Endothelial cell of umbilical vein (primary cell): ENCODE measurements at regions not wholly inside any gene's neighbourhood (a gene's known extent, or its start where the extent isn't known, plus 50 kb on each side); places are given as distances from the start of the nearest gene placed in this dataset.
A peak's percentile ranks its signal among the peaks of the same experiment; 100 is the strongest.

Experiments used
- BruUV-seq: library from RNA; stranded (reverse); fragments of 400-500 nt; replicated peaks from 2 replicates; lab custom pipeline; 2021; lab: Mats Ljungman, UMichigan
- CTCF ChIA-PET: fragments of 300-600, 350-600 bp; sonication (Branson Sonifier 250); formaldehyde crosslinking; loops from one replicate; lab custom pipeline; 2021; ENCODE audit warnings: antibody characterized with exemption, inconsistent platforms; lab: Charles Lee
- POLR2A ChIA-PET: fragments of 300-600, 350-600 bp; sonication (Branson Sonifier 250); formaldehyde crosslinking; loops from one replicate; lab custom pipeline; 2021; ENCODE audit warnings: antibody characterized with exemption, inconsistent platforms; lab: Charles Lee
- DNase-seq: peaks from one replicate; pipeline ENCODE4 v3.0.0-alpha.2; 2011; ENCODE audit warnings: low read depth, low spot score
- FAIRE-seq: peaks from 2 replicates; lab custom pipeline; 2011; peaks lifted over from hg19 to GRCh38; lab: Jason Lieb, UNC
- H2AFZ ChIP-seq: 2 replicates; pipeline ENCODE4 v1.6.0; 2012; ENCODE audit warnings: low read depth, low read length, control low read depth, inconsistent platforms
- H3K27ac ChIP-seq: 2 replicates; pipeline ENCODE4 v1.5.1; 2011; ENCODE audit warnings: low read depth, mild to moderate bottlenecking, control low read depth, low read length, moderate library complexity; ENCODE audit not compliant: insufficient read depth
- H3K27me3 ChIP-seq, 2 experiments: 2 replicates each; pipeline versions ENCODE4 v1.6.0 to v1.6.1; 2011; ENCODE audit warnings: low read length in 2 of 2, mixed read lengths in 1 of 2; ENCODE audit not compliant: control insufficient read depth in 2 of 2, insufficient read depth in 2 of 2
- H3K36me3 ChIP-seq, 2 experiments: 2 replicates in 1 of 2; 3 replicates in 1 of 2; pipeline ENCODE4 v1.5.1; 2011; ENCODE audit warnings: low read length in 2 of 2, mild to moderate bottlenecking in 1 of 2, moderate library complexity in 1 of 2; ENCODE audit not compliant: control insufficient read depth in 2 of 2, insufficient read depth in 2 of 2; ENCODE audit errors: extremely low read depth in 1 of 2
- H3K4me1 ChIP-seq: 3 replicates; pipeline ENCODE4 v1.5.1; 2011; ENCODE audit warnings: mild to moderate bottlenecking, low read length; ENCODE audit not compliant: control insufficient read depth, insufficient read depth; ENCODE audit errors: extremely low read depth
- H3K4me2 ChIP-seq: 2 replicates; pipeline ENCODE4 v1.6.1; 2011; ENCODE audit warnings: low read length, control low read depth, mixed read lengths; ENCODE audit not compliant: insufficient read depth
- H3K4me3 ChIP-seq, 3 experiments: fragments of 200-600 bp in 1 of 3; sonication (generic), shearing (Covaris generic) in 1 of 3; replicated peaks in 1 of 3; 2 replicates each; pipeline ENCODE4 v1.5.1; 2011 to 2016; ENCODE audit warnings: control low read depth in 3 of 3, low read length in 3 of 3, mild to moderate bottlenecking in 2 of 3, inconsistent platforms in 1 of 3, low read depth in 1 of 3, moderate library complexity in 1 of 3; ENCODE audit not compliant: insufficient read depth in 1 of 3
- H3K79me2 ChIP-seq: 2 replicates; pipeline ENCODE4 v1.6.0; 2012; ENCODE audit warnings: low read length, inconsistent platforms; ENCODE audit not compliant: control insufficient read depth, insufficient read depth
- H3K9ac ChIP-seq: replicated peaks from 2 replicates; pipeline ENCODE3; 2011; ENCODE audit warnings: low read length, control low read depth; ENCODE audit not compliant: insufficient read depth; ENCODE audit errors: extremely low read depth
- H3K9me1 ChIP-seq: replicated peaks from 3 replicates; pipeline ENCODE4 v1.6.0; 2011; ENCODE audit warnings: mild to moderate bottlenecking, low read length; ENCODE audit not compliant: control insufficient read depth, insufficient read depth; ENCODE audit errors: extremely low read depth
- H3K9me3 ChIP-seq: replicated peaks from 2 replicates; pipeline ENCODE4 v1.5.1; 2012; ENCODE audit warnings: low read length, inconsistent platforms; ENCODE audit not compliant: control insufficient read depth, insufficient read depth
- H4K20me1 ChIP-seq: replicated peaks from 2 replicates; pipeline ENCODE3; 2011; ENCODE audit warnings: mild to moderate bottlenecking, low read length; ENCODE audit not compliant: control insufficient read depth, insufficient read depth; ENCODE audit errors: extremely low read depth
- CTCF ChIP-seq, 2 donors: IDR thresholded peaks; 1 replicate in 1 of 2; 2 replicates in 1 of 2; pipeline ENCODE4 v1.5.1; 2011; ENCODE audit warnings: low read length in 2 of 2, mild to moderate bottlenecking in 2 of 2, moderate library complexity in 2 of 2, control low read depth in 1 of 2, inconsistent platforms in 1 of 2, low read depth in 1 of 2; ENCODE audit not compliant: insufficient read depth in 1 of 2; ENCODE audit errors: extremely low read depth in 1 of 2
- EZH2 ChIP-seq: IDR thresholded peaks from 2 replicates; pipeline ENCODE4 v1.6.1; 2012; ENCODE audit warnings: borderline replicate concordance, low read depth, mild to moderate bottlenecking, moderate library complexity, low read length, inconsistent platforms; ENCODE audit not compliant: severe bottlenecking
- FOS ChIP-seq: IDR thresholded peaks from 2 replicates; pipeline ENCODE4 v1.6.1; 2011; ENCODE audit warnings: mild to moderate bottlenecking, low read length, moderate library complexity, borderline replicate concordance; ENCODE audit not compliant: insufficient read depth
- GATA2 ChIP-seq: IDR thresholded peaks from 2 replicates; pipeline ENCODE4 v1.7.0; 2011; ENCODE audit warnings: low read depth, mild to moderate bottlenecking, moderate library complexity, mixed read lengths, low read length; ENCODE audit not compliant: insufficient read length, insufficient read depth
- JUN ChIP-seq: IDR thresholded peaks from 2 replicates; pipeline ENCODE4 v1.6.1; 2011; ENCODE audit warnings: borderline replicate concordance, low read depth; ENCODE audit not compliant: insufficient read length, insufficient read depth
- MAX ChIP-seq: IDR thresholded peaks from 2 replicates; pipeline ENCODE4 v1.6.1; 2011; ENCODE audit not compliant: insufficient read depth, insufficient read length
- MYC ChIP-seq: IDR thresholded peaks from one replicate; pipeline ENCODE4 v1.6.1; 2011; ENCODE audit warnings: mild to moderate bottlenecking, low read depth, low read length
- POLR2A ChIP-seq: IDR thresholded peaks from 2 replicates; pipeline ENCODE4 v1.6.1; 2012; ENCODE audit warnings: low read depth, mild to moderate bottlenecking, control low read depth, low read length
- POLR2AphosphoS5 ChIP-seq: IDR thresholded peaks from 2 replicates; pipeline ENCODE4 v1.6.1; 2012; ENCODE audit warnings: low read depth, mild to moderate bottlenecking, control low read depth, low read length, moderate library complexity; ENCODE audit not compliant: insufficient read depth
- dilution Hi-C: fragments of 300-500 bp; cut with MboI; formaldehyde crosslinking; loops from one replicate; pipeline ENCODE4 v1.15.0; 2019; ENCODE audit warnings: low sequenced_read_pairs; ENCODE audit not compliant: extremely low pct_ligation_motif_present
- intact Hi-C: fragments of 100-400 bp; cut with micrococcal nuclease; formaldehyde crosslinking; loops from one replicate; pipeline ENCODE4 v1.10.0; 2022

- Histone ChIP-seq H4K20me1 (no peaks in the 10 kb centered on the region), H3K4me3 (no peak overlapping the region), H3K9ac (peak overlapping the region; percentile 51), H3K79me2 (no peaks in the 10 kb centered on the region), H3K36me3 (no peaks in the 10 kb centered on the region), H3K9me1 (no peaks in the 10 kb centered on the region), H3K27me3 (no peaks in the 10 kb centered on the region), H3K4me2 (peak overlapping the region; percentile 54), H2AFZ (no peak overlapping the region), H3K9me3 (no peaks in the 10 kb centered on the region), H3K4me1 (peaks cover 56% of the 10 kb centered on the region), H3K27ac (peak overlapping the region; percentile 98)
- dilution Hi-C loops: no loop called here
- intact Hi-C loops: loop anchor here (1.0 to 5.0 kb wide), 10 partner anchors 8 to 206 kb away; partner anchors contain the start of genes GADD45A and GNG12
- TF ChIP-seq MYC (peak; percentile 87), GATA2 (peak; percentile 67), JUN (peak; percentile 98), CTCF (IDR thresholded peaks at IDR 0.05; ENCODE audit: extremely low read depth in 1 of 2, insufficient read depth in 1 of 2, low read depth in 1 of 2, low read length in 2 of 2) (no peak), POLR2AphosphoS5 (peak; percentile 85), MAX (peak; percentile 99), FOS (peak; percentile 99), POLR2A (peak; percentile 14), EZH2 (no peak)
- FAIRE-seq (peak; percentile 99), DNase-seq (peak; percentile 99)
- no TSS peak for BruUV-seq
- CTCF ChIA-PET: interaction anchor here (0.6 to 1.6 kb wide), 6 partner anchors 8 to 134 kb away, joined by 3 to 7 read pairs (median 3); partner anchors contain the start of gene GADD45A
- POLR2A ChIA-PET: interaction anchor here (1.0 to 2.2 kb wide), 2 partner anchors 8 to 58 kb away, joined by 3 to 9 read pairs; partner anchors contain the start of gene GADD45A
These were observed 58.7 kb upstream of the GADD45A start for GRCh38 chr1:67626090-67626860.
